ENCODE measurements at regions not wholly inside any gene's neighbourhood (a gene's known extent, or its start where the extent isn't known, plus 50 kb on each side); places are given as distances from the start of the nearest gene placed in this dataset.
A peak's percentile ranks its signal among the peaks of the same experiment; 100 is the strongest.

DNA sequence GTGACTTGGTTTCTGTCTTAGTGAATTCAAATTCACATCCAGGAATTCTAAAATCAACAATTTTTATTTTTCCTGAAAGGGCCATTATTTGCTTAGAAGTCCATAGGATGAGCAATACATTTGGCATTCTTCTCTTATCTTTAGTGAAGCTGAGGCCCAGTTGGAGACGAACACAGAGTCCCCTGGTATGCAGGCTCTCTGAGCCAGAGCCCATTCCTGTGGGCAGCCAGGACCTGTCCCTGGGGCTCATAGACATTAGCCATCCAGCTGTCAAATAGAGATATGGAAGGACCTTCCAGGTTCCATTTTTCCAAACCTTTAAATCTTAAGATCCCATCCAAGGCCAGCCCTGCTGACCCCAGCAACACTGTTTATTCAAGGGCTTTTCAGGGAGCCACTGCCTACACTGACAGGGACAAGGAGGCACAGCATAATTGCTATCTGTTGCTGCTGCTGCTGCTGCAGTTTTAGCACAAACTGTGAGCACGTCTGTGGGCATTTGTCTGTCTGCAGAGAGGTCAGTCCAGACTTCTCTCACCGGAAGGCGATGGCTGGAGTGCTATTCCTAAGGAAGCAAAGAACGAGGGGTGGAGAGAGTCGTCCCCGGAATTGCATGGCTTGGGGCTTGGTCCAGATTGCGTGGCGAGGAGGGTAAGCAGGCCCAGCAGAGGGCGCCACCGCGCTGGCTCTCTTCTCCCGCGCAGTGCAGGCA lies 639.0 kb downstream of the CCDC171 start:
- TF ChIP-seq POLR2A (IDR thresholded peaks at IDR 0.05; ENCODE audit: low read length) (no peak), CEBPB (IDR thresholded peaks at IDR 0.05) (0 out of 4 replicates have a peak, but pooled peaks of 1 of the 2 experiments have one; percentile 9), PHF8 (IDR thresholded peaks at IDR 0.05; ENCODE audit: borderline replicate concordance, low read depth) (no peak), CTCF (IDR thresholded peaks at IDR 0.05) (peak; percentile 87), NFE2L2 (conservative IDR thresholded peaks at IDR 0.05; ENCODE audit: low read length) (no peak), FOSL2 (IDR thresholded peaks at IDR 0.05) (no peak), FOSL2 (CRISPR knock-in tag; IDR thresholded peaks at IDR 0.05) (peak; percentile 18; the same call in 1 of the 2 replicates)
